GM21786 (cell line): ENCODE measurements at regions not wholly inside any gene's neighbourhood (a gene's known extent, or its start where the extent isn't known, plus 50 kb on each side); places are given as distances from the start of the nearest gene placed in this dataset.

Experiments
- ATAC-seq: cut with Tn5 transposase; IDR thresholded peaks from one replicate; pipeline ENCODE4 v1.9.1; 2021; ENCODE audit not compliant: unreplicated experiment

GRCh38 chr16:86925067-86925791 is 346.9 kb downstream of the FOXL1 start:
- ATAC-seq, result no peak

GRCh38 chr16:86926181-86927094 is 348.1 kb downstream of the FOXL1 start:
- ATAC-seq, result no peak

- ATAC-seq, result no peak
These were observed 349.4 kb downstream of the FOXL1 start for GRCh38 chr16:86927699-86928098.

- no peak for ATAC-seq
These were observed 350.2 kb downstream of the FOXL1 start for GRCh38 chr16:86928523-86929011.

GRCh38 chr16:86929057-86929871 is 350.9 kb downstream of the FOXL1 start:
- no peak for ATAC-seq

- ATAC-seq, result no peak
These were observed 351.7 kb downstream of the FOXL1 start for GRCh38 chr16:86930001-86930400.

GRCh38 chr16:86930663-86931373 is 352.5 kb downstream of the FOXL1 start:
- ATAC-seq, result no peak

GRCh38 chr16:86931410-86931941 is 353.1 kb downstream of the FOXL1 start:
- ATAC-seq, result no peak

- ATAC-seq, result no peak
These were observed 354.0 kb downstream of the FOXL1 start for GRCh38 chr16:86932130-86932982.

- no peak for ATAC-seq
These were observed 356.4 kb downstream of the FOXL1 start for GRCh38 chr16:86934581-86935375.

- no peak for ATAC-seq
These were observed 361.3 kb downstream of the FOXL1 start for GRCh38 chr16:86939609-86940008.

GRCh38 chr16:86941731-86942130 is 363.4 kb downstream of the FOXL1 start:
- no peak for ATAC-seq

GRCh38 chr16:86942151-86943051 is 364.1 kb downstream of the FOXL1 start:
- ATAC-seq, result no peak

GRCh38 chr16:86945166-86945900 is 367.0 kb downstream of the FOXL1 start:
- no peak for ATAC-seq

GRCh38 chr16:86946396-86946795 is 368.0 kb downstream of the FOXL1 start:
- no peak for ATAC-seq

GRCh38 chr16:86946981-86947380 is 368.6 kb downstream of the FOXL1 start:
- ATAC-seq, result no peak

- ATAC-seq, result no peak
These were observed 369.1 kb downstream of the C16orf95 start for GRCh38 chr16:86948046-86948445.
